Upper lobe of left lung (tissue), 4 donors: ENCODE measurements at regions not wholly inside any gene's neighbourhood (a gene's known extent, or its start where the extent isn't known, plus 50 kb on each side); places are given as distances from the start of the nearest gene placed in this dataset.

Source experiments
- CTCF ChIP-seq, 6 experiments: fragments of 450-650 bp in 4 of 6; fragments of 200-600 bp in 2 of 6; sonication (generic) in 2 of 6; IDR thresholded peaks; one replicate each; pipeline ENCODE4 v1.5.1; 2016 to 2019; ENCODE audit warnings: antibody characterized with exemption in 6 of 6
- EP300 ChIP-seq, 4 donors: sonication (generic); formaldehyde crosslinking; IDR thresholded peaks; one replicate each; pipeline ENCODE4 v1.5.1; 2017; ENCODE audit warnings: antibody characterized with exemption in 4 of 4, control low read depth in 2 of 4

DNA sequence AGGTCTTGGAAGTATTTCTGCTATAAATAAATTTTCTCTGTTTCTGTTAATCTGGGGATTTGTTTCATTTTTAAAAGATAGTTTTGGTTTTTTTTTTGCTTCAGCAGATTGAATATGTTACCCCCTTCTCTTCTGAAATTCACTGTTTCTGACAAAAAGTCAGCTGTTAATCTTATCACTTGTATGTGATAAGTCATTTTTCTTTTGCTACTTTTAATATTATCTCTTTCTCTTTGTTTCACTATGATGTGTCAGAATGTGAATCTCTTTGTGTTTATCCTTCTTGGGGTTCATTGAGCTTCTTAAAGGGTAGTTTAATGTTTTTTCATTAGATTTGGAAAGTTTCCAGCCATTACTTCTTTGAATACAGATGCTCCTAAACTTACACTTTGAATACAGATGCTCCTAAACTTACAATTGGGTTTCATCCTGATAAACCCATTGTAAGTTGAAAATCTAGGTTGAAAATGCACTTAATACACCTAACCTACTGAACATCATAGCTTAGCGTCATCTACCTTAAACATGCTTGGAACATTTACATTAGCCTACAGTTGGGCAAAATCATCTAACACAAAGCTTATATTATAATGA is 154.2 kb upstream of the COL21A1 start:
- no peak for TF ChIP-seq CTCF (IDR thresholded peaks at IDR 0.05)
- no peak for TF ChIP-seq EP300 (IDR thresholded peaks at IDR 0.05)
